ENCODE measurements at regions not wholly inside any gene's neighbourhood (a gene's known extent, or its start where the extent isn't known, plus 50 kb on each side); places are given as distances from the start of the nearest gene placed in this dataset.

DNA sequence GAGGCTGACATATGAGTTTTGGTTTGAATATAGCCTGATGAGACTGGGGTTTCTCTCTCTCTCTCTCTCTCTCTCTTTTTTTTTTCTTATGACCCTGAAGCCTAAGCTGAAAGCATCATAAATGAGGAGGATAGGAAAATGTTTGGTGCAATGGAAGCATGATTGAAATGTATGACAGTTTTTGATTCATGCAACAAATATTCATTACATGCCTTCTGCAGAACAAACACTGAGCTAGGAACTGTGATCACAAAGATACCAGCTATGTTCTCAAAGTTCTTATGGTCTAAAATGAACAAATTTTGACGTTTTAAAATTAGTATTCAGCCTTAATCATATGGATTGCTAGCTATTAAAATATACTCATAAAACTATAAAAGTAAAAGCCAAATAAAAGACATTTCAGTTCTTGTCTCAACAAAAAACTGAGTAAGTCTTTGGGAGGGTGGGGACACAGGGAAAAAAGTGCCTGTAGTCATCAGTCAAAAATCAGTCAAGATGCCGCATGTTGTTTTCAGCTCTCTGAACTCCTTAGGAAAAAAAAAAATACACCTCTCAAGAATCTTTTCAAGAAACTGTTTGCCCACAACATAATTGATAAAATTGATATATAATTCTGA, 57.2 kb downstream of the NKX6-1 start:
- Histone ChIP-seq H3K27me3 (ENCODE audit: low read length) (no peaks in the 10 kb centered on the region), H3K4me2 (ENCODE audit: low read depth, low read length, poor library complexity, severe bottlenecking) (no peak overlapping the region), H3F3A (ENCODE audit: insufficient read depth) (no peaks in the 10 kb centered on the region), H2AFZ (ENCODE audit: low read depth, low read length, severe bottlenecking) (no peak overlapping the region), H3K9me3 (ENCODE audit: insufficient read depth, low read length) (no peaks in the 10 kb centered on the region), H3K79me2 (ENCODE audit: insufficient read depth, low read length) (no peaks in the 10 kb centered on the region), H3K9me2 (replicated peaks; ENCODE audit: insufficient read depth, low read length) (no peaks in the 10 kb centered on the region), H4K20me1 (ENCODE audit: low read depth, low read length) (no peaks in the 10 kb centered on the region), H3K27ac (ENCODE audit: low read depth, low read length) (no peak overlapping the region), H3K4me3 (ENCODE audit: insufficient read depth, low read length, poor library complexity, severe bottlenecking) (no peak overlapping the region), H3K36me3 (ENCODE audit: low read length) (no peaks in the 10 kb centered on the region), H3K9ac (ENCODE audit: low read length) (no peak overlapping the region)
- TF ChIP-seq, protein P1, sequence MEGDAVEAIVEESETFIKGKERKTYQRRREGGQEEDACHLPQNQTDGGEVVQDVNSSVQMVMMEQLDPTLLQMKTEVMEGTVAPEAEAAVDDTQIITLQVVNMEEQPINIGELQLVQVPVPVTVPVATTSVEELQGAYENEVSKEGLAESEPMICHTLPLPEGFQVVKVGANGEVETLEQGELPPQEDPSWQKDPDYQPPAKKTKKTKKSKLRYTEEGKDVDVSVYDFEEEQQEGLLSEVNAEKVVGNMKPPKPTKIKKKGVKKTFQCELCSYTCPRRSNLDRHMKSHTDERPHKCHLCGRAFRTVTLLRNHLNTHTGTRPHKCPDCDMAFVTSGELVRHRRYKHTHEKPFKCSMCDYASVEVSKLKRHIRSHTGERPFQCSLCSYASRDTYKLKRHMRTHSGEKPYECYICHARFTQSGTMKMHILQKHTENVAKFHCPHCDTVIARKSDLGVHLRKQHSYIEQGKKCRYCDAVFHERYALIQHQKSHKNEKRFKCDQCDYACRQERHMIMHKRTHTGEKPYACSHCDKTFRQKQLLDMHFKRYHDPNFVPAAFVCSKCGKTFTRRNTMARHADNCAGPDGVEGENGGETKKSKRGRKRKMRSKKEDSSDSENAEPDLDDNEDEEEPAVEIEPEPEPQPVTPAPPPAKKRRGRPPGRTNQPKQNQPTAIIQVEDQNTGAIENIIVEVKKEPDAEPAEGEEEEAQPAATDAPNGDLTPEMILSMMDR (IDR thresholded peaks at IDR 0.05; ENCODE audit: insufficient read depth, low read length, poor library complexity, severe bottlenecking): no peak
- no peak for TF ChIP-seq EZH2phosphoT487 (conservative IDR thresholded peaks at IDR 0.05; ENCODE audit: low read length)

- Histone ChIP-seq H3K79me2 (ENCODE audit: insufficient read depth, low read length) (no peaks in the 10 kb centered on the region), H3K36me3 (ENCODE audit: low read length) (no peaks in the 10 kb centered on the region), H2AFZ (ENCODE audit: low read depth, low read length, severe bottlenecking) (no peak overlapping the region), H3K27me3 (ENCODE audit: low read length) (no peaks in the 10 kb centered on the region), H3F3A (ENCODE audit: insufficient read depth) (no peaks in the 10 kb centered on the region), H4K20me1 (ENCODE audit: low read depth, low read length) (no peaks in the 10 kb centered on the region), H3K9me2 (replicated peaks; ENCODE audit: insufficient read depth, low read length) (no peaks in the 10 kb centered on the region), H3K9ac (ENCODE audit: low read length) (no peak overlapping the region), H3K4me2 (ENCODE audit: low read depth, low read length, poor library complexity, severe bottlenecking) (no peak overlapping the region), H3K4me3 (ENCODE audit: insufficient read depth, low read length, poor library complexity, severe bottlenecking) (no peak overlapping the region), H3K9me3 (ENCODE audit: insufficient read depth, low read length) (no peaks in the 10 kb centered on the region), H3K27ac (ENCODE audit: low read depth, low read length) (no peak overlapping the region)
- TF ChIP-seq, protein P1 (IDR thresholded peaks at IDR 0.05; ENCODE audit: insufficient read depth, low read length, poor library complexity, severe bottlenecking): no peak
- no peak for TF ChIP-seq EZH2phosphoT487 (conservative IDR thresholded peaks at IDR 0.05; ENCODE audit: low read length)
These were observed 59.1 kb downstream of the NKX6-1 start for GRCh38 chr4:84439996-84440395.

DNA sequence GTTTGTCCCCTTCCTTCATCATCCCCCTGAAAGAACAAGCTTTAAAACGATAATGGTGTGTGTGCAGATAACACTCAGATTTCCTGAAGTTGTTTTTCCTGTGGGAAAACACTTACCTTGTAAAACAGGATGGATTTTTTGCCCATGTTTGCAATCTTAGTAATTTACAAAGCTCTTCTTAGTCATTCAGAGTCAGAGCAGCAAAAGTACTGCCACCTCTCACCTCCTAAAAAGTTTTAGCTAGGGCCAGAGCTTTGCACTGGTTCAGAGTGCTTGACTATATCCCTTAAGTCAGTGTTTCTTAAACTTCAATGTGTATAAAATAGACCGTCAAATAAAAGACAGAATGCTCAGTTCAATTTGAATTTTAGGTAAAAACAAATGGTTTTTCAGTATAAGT, 62.3 kb downstream of the NKX6-1 start:
- TF ChIP-seq, protein P1 (IDR thresholded peaks at IDR 0.05; ENCODE audit: insufficient read depth, low read length, poor library complexity, severe bottlenecking): no peak
- no peak for TF ChIP-seq EZH2phosphoT487 (conservative IDR thresholded peaks at IDR 0.05; ENCODE audit: low read length)
- no peak overlapping the region for H3K4me3 ChIP-seq (ENCODE audit: insufficient read depth, low read length, poor library complexity, severe bottlenecking)
- H4K20me1 ChIP-seq (ENCODE audit: low read depth, low read length): no peaks in the 10 kb centered on the region
- no peaks in the 10 kb centered on the region for H3F3A ChIP-seq (ENCODE audit: insufficient read depth)
- H3K4me2 ChIP-seq (ENCODE audit: low read depth, low read length, poor library complexity, severe bottlenecking): no peak overlapping the region
- H3K27ac ChIP-seq (ENCODE audit: low read depth, low read length): no peak overlapping the region
- H3K36me3 ChIP-seq (ENCODE audit: low read length): no peaks in the 10 kb centered on the region
- H3K9me3 ChIP-seq (ENCODE audit: insufficient read depth, low read length): no peaks in the 10 kb centered on the region
- no peaks in the 10 kb centered on the region for H3K79me2 ChIP-seq (ENCODE audit: insufficient read depth, low read length)
- no peak overlapping the region for H2AFZ ChIP-seq (ENCODE audit: low read depth, low read length, severe bottlenecking)
- H3K27me3 ChIP-seq (ENCODE audit: low read length): no peaks in the 10 kb centered on the region
- H3K9me2 ChIP-seq (replicated peaks; ENCODE audit: insufficient read depth, low read length): no peaks in the 10 kb centered on the region
- no peak overlapping the region for H3K9ac ChIP-seq (ENCODE audit: low read length)

Measured in SU-DHL-6 (cell line).